Epithelial cell of proximal tubule (primary cell): ENCODE measurements at regions not wholly inside any gene's neighbourhood (a gene's known extent, or its start where the extent isn't known, plus 50 kb on each side); places are given as distances from the start of the nearest gene placed in this dataset.

Experiments
- DNase-seq: peaks from one replicate; pipeline ENCODE4 v3.0.0-alpha.2; 2011; ENCODE audit warnings: low read depth
- H3K4me3 ChIP-seq: 2 replicates; pipeline ENCODE4 v1.5.1; 2011; ENCODE audit warnings: low read depth, mild to moderate bottlenecking, low read length
- CTCF ChIP-seq: conservative IDR thresholded peaks from 2 replicates; pipeline ENCODE4 v1.5.1; 2012; ENCODE audit warnings: low read depth, mild to moderate bottlenecking, low read length

GRCh38 chr2:72011370-72011689, 136.3 kb downstream of the CYP26B1 start:
- no peak overlapping the region for H3K4me3 ChIP-seq
- no peak for TF ChIP-seq CTCF
- no peak for DNase-seq

- H3K4me3 ChIP-seq: no peak overlapping the region
- TF ChIP-seq CTCF: no peak
- DNase-seq: no peak
These were observed 136.9 kb downstream of the CYP26B1 start for GRCh38 chr2:72010647-72011369.

- H3K4me3 ChIP-seq: no peak overlapping the region
- no peak for DNase-seq
- TF ChIP-seq CTCF: no peak
These were observed 139.1 kb downstream of the CYP26B1 start for GRCh38 chr2:72008608-72009007.

- TF ChIP-seq CTCF: no peak
- DNase-seq: no peak
- no peak overlapping the region for H3K4me3 ChIP-seq
These were observed 140.3 kb downstream of the CYP26B1 start for GRCh38 chr2:72007402-72007801.

GRCh38 chr2:72006188-72006736, 141.4 kb downstream of the CYP26B1 start:
- no peak for DNase-seq
- H3K4me3 ChIP-seq: no peak overlapping the region
- TF ChIP-seq CTCF: no peak

- DNase-seq: no peak
- no peak overlapping the region for H3K4me3 ChIP-seq
- no peak for TF ChIP-seq CTCF
These were observed 142.7 kb downstream of the CYP26B1 start for GRCh38 chr2:72004976-72005375.
